Esophagus muscularis mucosa (tissue), 3 donors: ENCODE measurements at regions not wholly inside any gene's neighbourhood (a gene's known extent, or its start where the extent isn't known, plus 50 kb on each side); places are given as distances from the start of the nearest gene placed in this dataset.

Experiments
- POLR2A ChIP-seq: fragments of 450-650 bp; IDR thresholded peaks from one replicate; pipeline ENCODE4 v1.6.1; 2017; ENCODE audit warnings: antibody characterized with exemption, moderate library complexity, mild to moderate bottlenecking, low read depth
- TF ChIP-seq, protein P1 (sequence below), 3 experiments: fragments of 200-600 bp in 2 of 3; fragments of 450-650 bp in 1 of 3; sonication (generic) in 2 of 3; IDR thresholded peaks; one replicate each; pipeline ENCODE4 v1.5.1; 2017 to 2019; ENCODE audit warnings: antibody characterized with exemption in 3 of 3, mild to moderate bottlenecking in 2 of 3, moderate library complexity in 1 of 3

DNA sequence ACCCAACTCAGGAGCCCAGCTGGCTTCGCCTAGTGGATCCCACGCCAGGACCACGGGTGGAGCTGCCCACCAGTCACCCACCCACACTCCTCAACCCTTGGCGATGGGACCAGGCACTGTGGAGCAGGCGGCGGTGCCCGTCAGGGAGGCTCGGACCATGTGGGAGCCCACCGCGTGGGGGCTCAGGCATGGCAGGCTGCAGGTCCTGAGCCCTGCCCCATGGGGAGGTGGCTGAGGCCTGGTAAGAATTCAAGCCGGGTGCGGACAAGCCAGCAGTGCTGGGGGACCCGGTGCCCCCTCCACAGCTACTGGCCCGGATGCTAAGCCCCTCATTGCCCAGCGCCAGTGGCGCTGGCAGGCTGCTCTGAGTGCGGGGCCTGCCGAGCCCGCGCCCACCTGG lies 123.1 kb upstream of the LGSN start:
- TF ChIP-seq, protein P1, sequence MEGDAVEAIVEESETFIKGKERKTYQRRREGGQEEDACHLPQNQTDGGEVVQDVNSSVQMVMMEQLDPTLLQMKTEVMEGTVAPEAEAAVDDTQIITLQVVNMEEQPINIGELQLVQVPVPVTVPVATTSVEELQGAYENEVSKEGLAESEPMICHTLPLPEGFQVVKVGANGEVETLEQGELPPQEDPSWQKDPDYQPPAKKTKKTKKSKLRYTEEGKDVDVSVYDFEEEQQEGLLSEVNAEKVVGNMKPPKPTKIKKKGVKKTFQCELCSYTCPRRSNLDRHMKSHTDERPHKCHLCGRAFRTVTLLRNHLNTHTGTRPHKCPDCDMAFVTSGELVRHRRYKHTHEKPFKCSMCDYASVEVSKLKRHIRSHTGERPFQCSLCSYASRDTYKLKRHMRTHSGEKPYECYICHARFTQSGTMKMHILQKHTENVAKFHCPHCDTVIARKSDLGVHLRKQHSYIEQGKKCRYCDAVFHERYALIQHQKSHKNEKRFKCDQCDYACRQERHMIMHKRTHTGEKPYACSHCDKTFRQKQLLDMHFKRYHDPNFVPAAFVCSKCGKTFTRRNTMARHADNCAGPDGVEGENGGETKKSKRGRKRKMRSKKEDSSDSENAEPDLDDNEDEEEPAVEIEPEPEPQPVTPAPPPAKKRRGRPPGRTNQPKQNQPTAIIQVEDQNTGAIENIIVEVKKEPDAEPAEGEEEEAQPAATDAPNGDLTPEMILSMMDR (IDR thresholded peaks at IDR 0.05): no peak
- TF ChIP-seq POLR2A: no peak
